Vagina (tissue), 2 donors: ENCODE measurements at regions not wholly inside any gene's neighbourhood (a gene's known extent, or its start where the extent isn't known, plus 50 kb on each side); places are given as distances from the start of the nearest gene placed in this dataset.

Experiments used
- DNase-seq, 2 donors: peaks; one replicate each; pipeline ENCODE4 v3.0.0-alpha.2; 2017; ENCODE audit errors: extremely low spot score in 2 of 2
- H3K27ac ChIP-seq: fragments of 200-600 bp; sonication (generic); one replicate; pipeline ENCODE4 v1.5.1; 2019
- H3K27me3 ChIP-seq: fragments of 200-600 bp; sonication (generic); one replicate; pipeline ENCODE4 v1.5.1; 2019
- H3K36me3 ChIP-seq, 2 donors: fragments of 200-600 bp; sonication (generic); one replicate each; pipeline ENCODE4 v1.5.1; 2017 to 2019
- H3K4me1 ChIP-seq: fragments of 200-600 bp; sonication (generic); one replicate; pipeline ENCODE4 v1.5.1; 2019
- H3K4me3 ChIP-seq, 2 donors: fragments of 200-600 bp; sonication (generic); 1 replicate in 1 of 2; 2 replicates in 1 of 2; pipeline ENCODE4 v1.5.1; 2016 to 2019
- H3K9me3 ChIP-seq: fragments of 200-600 bp; sonication (generic); one replicate; pipeline ENCODE4 v1.5.1; 2019
- POLR2A ChIP-seq, 2 donors: fragments of 450-650 bp; IDR thresholded peaks; one replicate each; pipeline ENCODE4 v1.6.1; 2017; ENCODE audit warnings: antibody characterized with exemption in 2 of 2, mild to moderate bottlenecking in 2 of 2, moderate library complexity in 2 of 2
- POLR2AphosphoS5 ChIP-seq, 2 donors: sonication (generic); formaldehyde crosslinking; IDR thresholded peaks; one replicate each; pipeline ENCODE4 v1.9.0; 2017; ENCODE audit warnings: antibody characterized with exemption in 2 of 2, mild to moderate bottlenecking in 2 of 2, low read depth in 1 of 2; ENCODE audit not compliant: insufficient read depth in 1 of 2
- intact Hi-C: fragments of 100-400 bp; cut with DNase I; formaldehyde crosslinking; loops from one replicate; pipeline ENCODE4 v1.15.1; 2023
- TF ChIP-seq, protein P1 (sequence below), 3 experiments: fragments of 450-650 bp in 2 of 3; fragments of 200-600 bp in 1 of 3; sonication (generic) in 1 of 3; IDR thresholded peaks; one replicate each; pipeline ENCODE4 v1.5.1; 2017 to 2019; ENCODE audit warnings: antibody characterized with exemption in 3 of 3, mild to moderate bottlenecking in 2 of 3, moderate library complexity in 2 of 3

DNA sequence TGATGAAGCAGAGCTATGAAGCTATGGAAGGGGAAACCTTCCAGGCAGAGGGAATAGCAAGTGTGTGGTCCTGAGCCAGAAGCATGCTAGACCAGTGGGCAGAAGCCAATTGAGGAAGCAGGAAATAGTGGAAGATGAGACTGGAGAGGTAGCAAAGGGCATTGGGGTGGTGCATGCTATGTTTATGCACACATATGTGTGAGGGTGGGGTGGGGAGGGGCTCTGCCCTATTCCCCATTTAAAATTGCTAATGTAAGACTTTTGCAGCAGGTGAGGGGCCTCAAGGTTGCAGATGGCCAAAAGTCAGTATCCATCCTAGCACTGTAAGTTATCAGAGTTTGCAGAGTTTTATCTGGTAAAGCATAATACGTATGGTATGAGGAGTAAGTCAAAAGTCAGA, 626.6 kb upstream of the KIRREL3 start:
- Histone ChIP-seq H3K36me3 (no peaks in the 10 kb centered on the region), H3K4me3 (no peak overlapping the region), H3K4me1 (no peaks in the 10 kb centered on the region), H3K27me3 (no peaks in the 10 kb centered on the region), H3K27ac (no peak overlapping the region), H3K9me3 (no peaks in the 10 kb centered on the region)
- intact Hi-C loops: no loop called here
- no peak for DNase-seq
- TF ChIP-seq POLR2AphosphoS5 (IDR thresholded peaks at IDR 0.05; ENCODE audit: insufficient read depth in 1 of 2, low read depth in 1 of 2) (no peak), POLR2A (IDR thresholded peaks at IDR 0.05) (no peak)
- TF ChIP-seq, protein P1, sequence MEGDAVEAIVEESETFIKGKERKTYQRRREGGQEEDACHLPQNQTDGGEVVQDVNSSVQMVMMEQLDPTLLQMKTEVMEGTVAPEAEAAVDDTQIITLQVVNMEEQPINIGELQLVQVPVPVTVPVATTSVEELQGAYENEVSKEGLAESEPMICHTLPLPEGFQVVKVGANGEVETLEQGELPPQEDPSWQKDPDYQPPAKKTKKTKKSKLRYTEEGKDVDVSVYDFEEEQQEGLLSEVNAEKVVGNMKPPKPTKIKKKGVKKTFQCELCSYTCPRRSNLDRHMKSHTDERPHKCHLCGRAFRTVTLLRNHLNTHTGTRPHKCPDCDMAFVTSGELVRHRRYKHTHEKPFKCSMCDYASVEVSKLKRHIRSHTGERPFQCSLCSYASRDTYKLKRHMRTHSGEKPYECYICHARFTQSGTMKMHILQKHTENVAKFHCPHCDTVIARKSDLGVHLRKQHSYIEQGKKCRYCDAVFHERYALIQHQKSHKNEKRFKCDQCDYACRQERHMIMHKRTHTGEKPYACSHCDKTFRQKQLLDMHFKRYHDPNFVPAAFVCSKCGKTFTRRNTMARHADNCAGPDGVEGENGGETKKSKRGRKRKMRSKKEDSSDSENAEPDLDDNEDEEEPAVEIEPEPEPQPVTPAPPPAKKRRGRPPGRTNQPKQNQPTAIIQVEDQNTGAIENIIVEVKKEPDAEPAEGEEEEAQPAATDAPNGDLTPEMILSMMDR (IDR thresholded peaks at IDR 0.05): no peak

DNA sequence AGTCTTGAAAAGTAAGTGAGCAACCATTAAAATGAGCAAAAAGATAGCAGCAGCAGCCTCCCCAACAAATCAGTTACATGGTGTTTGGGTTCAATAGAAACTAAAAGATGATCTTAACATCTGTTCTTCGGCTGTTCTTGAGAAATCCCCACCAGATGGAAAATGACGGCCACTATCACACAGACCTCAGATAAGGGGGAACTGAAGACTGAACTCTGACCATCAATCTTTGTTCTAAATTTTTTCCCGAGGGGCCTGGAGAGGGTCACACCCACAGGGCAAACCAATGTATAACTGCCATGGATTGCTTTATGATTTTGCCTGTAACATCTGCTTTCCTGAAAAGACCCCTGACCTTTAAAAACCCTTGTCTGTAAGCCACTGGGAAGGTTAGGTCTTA, 624.8 kb upstream of the KIRREL3 start:
- Histone ChIP-seq H3K4me3 (no peak overlapping the region), H3K9me3 (no peaks in the 10 kb centered on the region), H3K4me1 (no peaks in the 10 kb centered on the region), H3K36me3 (no peaks in the 10 kb centered on the region), H3K27me3 (no peaks in the 10 kb centered on the region), H3K27ac (no peak overlapping the region)
- no peak for TF ChIP-seq POLR2A (IDR thresholded peaks at IDR 0.05)
- TF ChIP-seq, protein P1 (IDR thresholded peaks at IDR 0.05): no peak
- no peak for TF ChIP-seq POLR2AphosphoS5 (IDR thresholded peaks at IDR 0.05; ENCODE audit: insufficient read depth in 1 of 2, low read depth in 1 of 2)
- no peak for DNase-seq
- intact Hi-C loops: no loop called here

DNA sequence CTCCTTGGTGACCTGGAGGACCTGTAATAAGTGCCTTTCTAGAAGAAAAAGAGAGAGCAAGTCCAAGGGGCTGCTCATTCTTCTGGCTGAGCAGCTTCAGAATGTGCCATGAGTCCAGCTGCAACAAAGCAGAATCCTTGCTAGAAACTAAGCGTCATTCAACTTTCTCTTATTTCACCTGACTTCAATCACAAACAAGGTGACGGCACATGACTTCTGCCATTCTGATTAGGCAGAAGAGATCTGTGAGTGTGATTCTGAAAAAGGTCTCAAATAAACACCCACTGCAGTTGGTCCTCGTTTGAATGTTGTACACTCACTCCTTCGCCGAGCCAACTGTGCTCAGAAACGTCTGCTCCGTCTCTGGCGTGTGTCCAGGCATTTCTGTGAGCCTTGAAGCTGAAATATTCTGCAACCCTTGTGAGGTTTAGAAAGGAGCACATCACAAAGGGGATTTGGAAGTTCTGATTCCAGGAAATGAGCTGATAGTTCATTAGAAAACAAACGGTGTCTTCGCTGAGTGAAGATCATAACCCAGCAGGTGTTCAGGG, 623.8 kb upstream of the KIRREL3 start:
- intact Hi-C loops: no loop called here
- Histone ChIP-seq H3K27ac (no peak overlapping the region), H3K4me3 (no peak overlapping the region), H3K9me3 (no peaks in the 10 kb centered on the region), H3K4me1 (no peaks in the 10 kb centered on the region), H3K36me3 (no peaks in the 10 kb centered on the region), H3K27me3 (no peaks in the 10 kb centered on the region)
- no peak for TF ChIP-seq POLR2A (IDR thresholded peaks at IDR 0.05)
- TF ChIP-seq, protein P1 (IDR thresholded peaks at IDR 0.05): no peak
- TF ChIP-seq POLR2AphosphoS5 (IDR thresholded peaks at IDR 0.05; ENCODE audit: insufficient read depth in 1 of 2, low read depth in 1 of 2): no peak
- no peak for DNase-seq

DNA sequence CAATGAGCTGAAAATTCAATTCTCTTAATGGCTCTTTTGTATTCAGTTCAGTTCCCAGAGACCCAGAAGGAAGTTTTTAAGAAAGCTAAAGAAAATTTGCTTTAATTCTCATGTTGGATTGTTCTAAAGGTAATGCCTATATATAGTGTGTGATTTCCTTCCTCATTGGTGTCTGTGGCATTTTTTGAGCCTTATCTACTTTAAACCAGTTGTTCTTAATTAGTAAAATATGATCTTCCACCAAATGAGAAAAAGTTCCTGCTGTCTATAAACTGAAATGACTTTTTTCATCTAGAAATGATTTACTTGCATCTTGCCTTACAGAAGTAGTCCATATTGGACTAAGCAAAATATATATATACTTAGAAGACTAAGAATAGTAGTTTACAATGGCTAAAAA, 622.1 kb upstream of the KIRREL3 start:
- intact Hi-C loops: no loop called here
- no peak for DNase-seq
- H3K4me1 ChIP-seq: no peaks in the 10 kb centered on the region
- H3K27me3 ChIP-seq: no peaks in the 10 kb centered on the region
- no peak overlapping the region for H3K4me3 ChIP-seq
- H3K27ac ChIP-seq: no peak overlapping the region
- H3K36me3 ChIP-seq: no peaks in the 10 kb centered on the region
- H3K9me3 ChIP-seq: no peaks in the 10 kb centered on the region
- TF ChIP-seq POLR2A (IDR thresholded peaks at IDR 0.05): no peak

DNA sequence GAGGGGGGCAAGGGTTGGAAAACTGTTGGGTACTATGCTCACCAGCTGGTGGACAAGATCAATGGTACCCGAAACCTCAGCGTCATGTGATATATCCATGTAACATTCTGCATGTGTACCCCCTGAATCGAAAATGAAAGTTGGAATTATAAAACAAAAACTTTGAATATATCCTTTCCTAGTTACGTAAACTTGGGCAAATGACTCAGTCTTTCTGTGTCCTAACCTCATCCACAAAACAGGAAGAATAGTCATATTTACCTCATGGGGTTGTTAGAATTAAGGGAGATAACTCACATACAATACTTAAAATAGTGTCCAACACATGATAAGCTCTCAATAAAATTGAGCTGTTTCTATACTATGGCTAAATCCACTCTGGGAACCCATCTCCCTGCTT, 620.1 kb upstream of the KIRREL3 start:
- Histone ChIP-seq H3K27ac (no peak overlapping the region), H3K27me3 (no peaks in the 10 kb centered on the region), H3K4me1 (no peaks in the 10 kb centered on the region), H3K36me3 (no peaks in the 10 kb centered on the region), H3K9me3 (no peaks in the 10 kb centered on the region), H3K4me3 (no peak overlapping the region)
- intact Hi-C loops: no loop called here
- TF ChIP-seq, protein P1 (IDR thresholded peaks at IDR 0.05): no peak
- TF ChIP-seq POLR2AphosphoS5 (IDR thresholded peaks at IDR 0.05; ENCODE audit: insufficient read depth in 1 of 2, low read depth in 1 of 2) (no peak), POLR2A (IDR thresholded peaks at IDR 0.05) (no peak)
- DNase-seq: no peak
